GM19035 (cell line): ENCODE measurements at regions not wholly inside any gene's neighbourhood (a gene's known extent, or its start where the extent isn't known, plus 50 kb on each side); places are given as distances from the start of the nearest gene placed in this dataset.

ENCODE experiments used
- ATAC-seq: cut with Tn5 transposase; IDR thresholded peaks from one replicate; pipeline ENCODE4 v1.9.1; 2021; ENCODE audit not compliant: unreplicated experiment

- no peak for ATAC-seq
Observed at GRCh38 chr1:222301652-222302051, 246.3 kb downstream of the HHIPL2 start.

- no peak for ATAC-seq
Observed at GRCh38 chr1:222299524-222299923, 248.4 kb downstream of the HHIPL2 start.

- no peak for ATAC-seq
Observed at GRCh38 chr1:222290866-222291265, 257.0 kb downstream of the HHIPL2 start.

GRCh38 chr1:222288053-222288452 lies 259.9 kb downstream of the HHIPL2 start:
- ATAC-seq: no peak

- no peak for ATAC-seq
Observed at GRCh38 chr1:222286011-222286410, 261.9 kb downstream of the HHIPL2 start.

GRCh38 chr1:222285526-222285925 lies 262.4 kb downstream of the HHIPL2 start:
- no peak for ATAC-seq

GRCh38 chr1:222284466-222284865 lies 263.4 kb downstream of the HHIPL2 start:
- no peak for ATAC-seq

GRCh38 chr1:222283147-222283768 lies 264.6 kb downstream of the HHIPL2 start:
- no peak for ATAC-seq

GRCh38 chr1:222279591-222279990 lies 268.3 kb downstream of the HHIPL2 start:
- ATAC-seq: no peak

GRCh38 chr1:222278501-222278900 lies 269.4 kb downstream of the HHIPL2 start:
- ATAC-seq: no peak

GRCh38 chr1:222275729-222276465 lies 272.0 kb downstream of the HHIPL2 start:
- no peak for ATAC-seq

- no peak for ATAC-seq
Observed at GRCh38 chr1:222275001-222275728, 272.7 kb downstream of the HHIPL2 start.

- no peak for ATAC-seq
Observed at GRCh38 chr1:222266223-222267196, 281.4 kb downstream of the HHIPL2 start.

GRCh38 chr1:222263791-222264190 lies 284.1 kb downstream of the HHIPL2 start:
- no peak for ATAC-seq

- ATAC-seq: no peak
Observed at GRCh38 chr1:222257027-222257426, 290.9 kb downstream of the HHIPL2 start.

- no peak for ATAC-seq
Observed at GRCh38 chr1:222256058-222256457, 291.8 kb downstream of the HHIPL2 start.

- ATAC-seq: no peak
Observed at GRCh38 chr1:222252788-222253187, 295.1 kb downstream of the HHIPL2 start.

GRCh38 chr1:222251847-222252246 lies 296.1 kb downstream of the HHIPL2 start:
- no peak for ATAC-seq

- ATAC-seq: no peak
Observed at GRCh38 chr1:222250376-222250775, 297.5 kb downstream of the HHIPL2 start.

- ATAC-seq: no peak
Observed at GRCh38 chr1:222247811-222248310, 300.0 kb downstream of the HHIPL2 start.

GRCh38 chr1:222247081-222247480 lies 300.8 kb downstream of the HHIPL2 start:
- ATAC-seq: no peak
